ENCODE measurements at regions not wholly inside any gene's neighbourhood (a gene's known extent, or its start where the extent isn't known, plus 50 kb on each side); places are given as distances from the start of the nearest gene placed in this dataset.

- TF ChIP-seq CTCF (IDR thresholded peaks at IDR 0.05) (no peak), POLR2A (IDR thresholded peaks at IDR 0.05) (no peak), POLR2AphosphoS5 (IDR thresholded peaks at IDR 0.05) (no peak)
Measured at GRCh38 chr10:78912361-78913218, 156.2 kb upstream of the ZMIZ1 start.
